H1 (cell line): ENCODE measurements at regions not wholly inside any gene's neighbourhood (a gene's known extent, or its start where the extent isn't known, plus 50 kb on each side); places are given as distances from the start of the nearest gene placed in this dataset.
A peak's percentile ranks its signal among the peaks of the same experiment; 100 is the strongest.

Source experiments
- CTCF ChIA-PET: fragments of 300-600 bp; sonication (Branson Sonifier 250); formaldehyde crosslinking; loops from one replicate; lab custom pipeline; 2021; ENCODE audit not compliant: partially characterized antibody; lab: Charles Lee
- POLR2A ChIA-PET: fragments of 300-600 bp; sonication (Branson Sonifier 250); formaldehyde crosslinking; loops from one replicate; lab custom pipeline; 2021; ENCODE audit warnings: inconsistent platforms; ENCODE audit not compliant: partially characterized antibody; lab: Charles Lee
- DNase-seq, 2 experiments: peaks; one replicate each; pipeline versions ENCODE4 v3.0.0 to v3.0.0-alpha.2; 2010 to 2022; ENCODE audit warnings: low spot score in 2 of 2, low read depth in 1 of 2, mixed read lengths in 1 of 2
- FAIRE-seq: peaks from 2 replicates; lab custom pipeline; 2011; peaks lifted over from hg19 to GRCh38; lab: Jason Lieb, UNC
- H2AFZ ChIP-seq: 2 replicates; pipeline ENCODE4 v1.8.1; 2012; ENCODE audit warnings: low read length, inconsistent platforms
- H2AK5ac ChIP-seq: 2 replicates; pipeline ENCODE4 v1.6.1; 2013; ENCODE audit warnings: low read depth, low read length
- H2BK120ac ChIP-seq: replicated peaks from 2 replicates; pipeline ENCODE3; 2013; ENCODE audit warnings: low read depth, low read length, inconsistent platforms
- H2BK12ac ChIP-seq: 2 replicates; pipeline ENCODE4 v1.6.1; 2013; ENCODE audit warnings: low read depth, low read length
- H2BK15ac ChIP-seq: 2 replicates; pipeline ENCODE4 v1.6.1; 2013; ENCODE audit warnings: low read length
- H2BK20ac ChIP-seq: 2 replicates; pipeline ENCODE4 v1.6.1; 2013; ENCODE audit warnings: low read length
- H2BK5ac ChIP-seq: 2 replicates; pipeline ENCODE4 v1.6.1; 2013; ENCODE audit warnings: low read depth, low read length
- H3K14ac ChIP-seq: 2 replicates; pipeline ENCODE4 v1.6.1; 2013; ENCODE audit warnings: inconsistent platforms; ENCODE audit not compliant: insufficient read length
- H3K18ac ChIP-seq: 2 replicates; pipeline ENCODE4 v1.6.1; 2013; ENCODE audit warnings: low read length; ENCODE audit errors: extremely low read depth
- H3K23ac ChIP-seq: 2 replicates; pipeline ENCODE4 v1.6.1; 2013; ENCODE audit warnings: inconsistent platforms; ENCODE audit not compliant: insufficient read length
- H3K23me2 ChIP-seq: 2 replicates; pipeline ENCODE4 v1.6.1; 2013; ENCODE audit warnings: low read depth, low read length
- H3K27ac ChIP-seq: 2 replicates; pipeline ENCODE4 v1.6.1; 2011; ENCODE audit warnings: low read depth, low read length, inconsistent platforms
- H3K27me3 ChIP-seq, 4 experiments: replicated peaks in 1 of 4; 1 replicate in 1 of 4; 2 replicates in 3 of 4; pipeline versions ENCODE4 v1.6.1 to v1.8.1; 2011 to 2013; ENCODE audit warnings: low read length in 3 of 4, mild to moderate bottlenecking in 3 of 4, inconsistent platforms in 2 of 4, mixed read lengths in 2 of 4, moderate library complexity in 1 of 4; ENCODE audit not compliant: control insufficient read depth in 3 of 4, insufficient read depth in 3 of 4; ENCODE audit errors: extremely low read depth in 1 of 4
- H3K36me3 ChIP-seq, 4 experiments: 2 replicates each; pipeline versions ENCODE4 v1.6.1 to v1.8.1; 2011 to 2013; ENCODE audit warnings: mild to moderate bottlenecking in 4 of 4, low read length in 3 of 4, moderate library complexity in 2 of 4, control low read depth in 1 of 4, inconsistent platforms in 1 of 4; ENCODE audit not compliant: insufficient read depth in 4 of 4, control insufficient read depth in 2 of 4
- H3K4ac ChIP-seq: replicated peaks from 2 replicates; pipeline ENCODE3; 2013; ENCODE audit warnings: low read length, low read depth, mixed read lengths, inconsistent platforms; ENCODE audit not compliant: insufficient read length
- H3K4me1 ChIP-seq, 4 experiments: replicated peaks in 1 of 4; 1 replicate in 1 of 4; 2 replicates in 3 of 4; pipeline versions ENCODE4 v1.6.1 to v1.8.1; 2011 to 2013; ENCODE audit warnings: low read length in 3 of 4, inconsistent platforms in 2 of 4, mixed read lengths in 1 of 4; ENCODE audit not compliant: insufficient read depth in 4 of 4, control insufficient read depth in 3 of 4
- H3K4me2 ChIP-seq, 2 experiments: 2 replicates each; pipeline versions ENCODE4 v1.6.1 to v1.8.1; 2011 to 2013; ENCODE audit warnings: low read depth in 2 of 2, low read length in 2 of 2, control low read depth in 1 of 2, inconsistent platforms in 1 of 2, mild to moderate bottlenecking in 1 of 2; ENCODE audit not compliant: insufficient read depth in 1 of 2
- H3K4me3 ChIP-seq, 4 experiments: fragments of 200-600, 300-600 bp in 1 of 4; sonication (generic), shearing (Covaris generic), sonication (Bioruptor Twin) in 1 of 4; 2 replicates each; pipeline versions ENCODE4 v1.5.1 to v1.8.1; 2011 to 2016; ENCODE audit warnings: low read length in 4 of 4, low read depth in 3 of 4, control low read depth in 2 of 4, inconsistent platforms in 2 of 4, mild to moderate bottlenecking in 2 of 4, mixed read lengths in 1 of 4, moderate library complexity in 1 of 4; ENCODE audit not compliant: insufficient read depth in 2 of 4; ENCODE audit errors: extremely low read depth in 1 of 4
- H3K56ac ChIP-seq: replicated peaks from 2 replicates; pipeline ENCODE3; 2013; ENCODE audit warnings: low read depth, mild to moderate bottlenecking, mixed read lengths, low read length, inconsistent platforms; ENCODE audit not compliant: insufficient read length
- H3K79me1 ChIP-seq: 2 replicates; pipeline ENCODE4 v1.6.1; 2013; ENCODE audit warnings: low read depth, low read length, control low read depth
- H3K79me2 ChIP-seq, 2 experiments: 2 replicates each; pipeline versions ENCODE4 v1.6.1 to v1.8.1; 2012 to 2013; ENCODE audit warnings: low read length in 2 of 2, mild to moderate bottlenecking in 2 of 2, inconsistent platforms in 1 of 2; ENCODE audit not compliant: insufficient read depth in 2 of 2, control insufficient read depth in 1 of 2
- H3K9ac ChIP-seq, 4 experiments: replicated peaks in 1 of 4; 1 replicate in 1 of 4; 2 replicates in 3 of 4; pipeline versions ENCODE4 v1.6.1 to v1.8.1; 2011 to 2013; ENCODE audit warnings: low read depth in 3 of 4, low read length in 3 of 4, control low read depth in 2 of 4, mild to moderate bottlenecking in 2 of 4, moderate library complexity in 2 of 4, inconsistent platforms in 1 of 4; ENCODE audit errors: extremely low read depth in 1 of 4
- H3K9me3 ChIP-seq, 2 experiments: 2 replicates each; pipeline versions ENCODE4 v1.6.1 to v1.8.1; 2012 to 2013; ENCODE audit warnings: mild to moderate bottlenecking in 2 of 2, moderate library complexity in 2 of 2, control low read depth in 1 of 2, inconsistent platforms in 1 of 2, low read depth in 1 of 2, low read length in 1 of 2, mixed read lengths in 1 of 2; ENCODE audit not compliant: insufficient read depth in 2 of 2
- H4K20me1 ChIP-seq, 2 experiments: replicated peaks in 1 of 2; 2 replicates each; pipeline versions ENCODE3 to v1.8.1; 2011 to 2013; ENCODE audit warnings: inconsistent platforms in 2 of 2, low read length in 2 of 2, mild to moderate bottlenecking in 1 of 2; ENCODE audit not compliant: insufficient read depth in 2 of 2, control insufficient read depth in 1 of 2
- H4K5ac ChIP-seq: 2 replicates; pipeline ENCODE4 v1.6.1; 2013; ENCODE audit warnings: low read length, low read depth, mixed read lengths, inconsistent platforms; ENCODE audit not compliant: insufficient read length
- H4K8ac ChIP-seq: 2 replicates; pipeline ENCODE4 v1.8.0; 2013; ENCODE audit warnings: mild to moderate bottlenecking, moderate library complexity, low read length, inconsistent platforms; ENCODE audit not compliant: insufficient read depth; ENCODE audit errors: extremely low read depth
- H4K91ac ChIP-seq: replicated peaks from 2 replicates; pipeline ENCODE3; 2013; ENCODE audit warnings: low read length, mixed read lengths, inconsistent platforms; ENCODE audit not compliant: insufficient read length
- CTBP2 ChIP-seq: IDR thresholded peaks from 2 replicates; pipeline ENCODE4 v1.7.0; 2011; ENCODE audit warnings: borderline replicate concordance, mild to moderate bottlenecking, moderate library complexity, mixed read lengths, low read length; ENCODE audit not compliant: insufficient read depth, insufficient read length
- HDAC6 ChIP-seq: IDR thresholded peaks from one replicate; pipeline ENCODE4 v1.7.1; 2012; ENCODE audit warnings: low read depth, mild to moderate bottlenecking, inconsistent platforms, low read length, moderate library complexity
- JUND ChIP-seq: IDR thresholded peaks from 2 replicates; pipeline ENCODE4 v1.6.1; 2011; ENCODE audit warnings: mild to moderate bottlenecking, improper control_type of control experiment, low read length
- KDM4A ChIP-seq: IDR thresholded peaks from one replicate; pipeline ENCODE4 v1.7.1; 2012; ENCODE audit warnings: low read depth, mild to moderate bottlenecking, moderate library complexity, low read length, inconsistent platforms; ENCODE audit not compliant: severe bottlenecking
- MAFK ChIP-seq: IDR thresholded peaks from 2 replicates; pipeline ENCODE4 v1.6.1; 2012; ENCODE audit warnings: low read depth, mild to moderate bottlenecking, improper control_type of control experiment, low read length
- ZNF274 ChIP-seq: IDR thresholded peaks from 2 replicates; pipeline ENCODE4 v1.7.0; 2012; ENCODE audit warnings: low read length, borderline replicate concordance; ENCODE audit errors: extremely low read depth

DNA sequence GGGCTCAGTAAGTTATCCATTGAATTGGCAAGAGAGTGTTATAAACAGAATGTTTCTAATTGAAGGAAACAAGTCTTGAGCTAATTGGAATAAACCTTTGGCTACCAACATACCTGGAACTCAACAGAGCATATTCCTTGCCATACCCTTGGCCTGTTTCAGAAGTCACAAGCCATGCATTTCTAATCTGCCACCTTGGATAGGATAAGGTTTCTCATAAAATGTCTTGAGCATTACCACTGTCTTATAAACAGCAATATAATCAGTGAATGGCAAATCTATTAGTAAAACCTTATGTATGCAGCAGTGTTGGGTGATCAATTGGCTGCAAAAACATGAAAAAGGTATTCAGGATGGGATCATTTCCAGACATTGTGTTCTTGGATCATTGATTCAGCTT is 765.2 kb upstream of the SEL1L start:
- Histone ChIP-seq H3K4me1 (no peaks in the 10 kb centered on the region), H3K27me3 (no peaks in the 10 kb centered on the region), H4K8ac (no peak overlapping the region), H4K91ac (no peak overlapping the region), H3K79me1 (no peaks in the 10 kb centered on the region), H3K79me2 (no peaks in the 10 kb centered on the region), H3K23me2 (no peaks in the 10 kb centered on the region), H3K23ac (no peak overlapping the region), H2BK120ac (no peak overlapping the region), H2BK12ac (no peak overlapping the region), H2BK5ac (no peak overlapping the region), H4K5ac (no peak overlapping the region), H2AK5ac (no peak overlapping the region), H2BK20ac (no peak overlapping the region), H3K18ac (no peak overlapping the region), H3K14ac (no peak overlapping the region), H3K9ac (no peak overlapping the region), H3K36me3 (no peaks in the 10 kb centered on the region), H2AFZ (peak overlapping the region; percentile 2; the same call in 1 of the 2 replicates), H4K20me1 (no peaks in the 10 kb centered on the region), H3K4me3 (no peak overlapping the region), H3K9me3 (no peaks in the 10 kb centered on the region; a peak in 1 of 4 replicates), H2BK15ac (no peak overlapping the region), H3K27ac (no peak overlapping the region), H3K4me2 (no peak overlapping the region), H3K4ac (no peak overlapping the region), H3K56ac (no peak overlapping the region)
- CTCF ChIA-PET: interaction anchor here (1.1 kb wide), 1 partner anchor 66 kb away, joined by 3 read pairs; no protein-coding TSS in a partner anchor
- DNase-seq: no peak
- POLR2A ChIA-PET: no interaction called here
- no peak for FAIRE-seq
- TF ChIP-seq ZNF274: no peak
- TF ChIP-seq JUND: no peak
- TF ChIP-seq KDM4A: no peak
- TF ChIP-seq HDAC6: no peak
- no peak for TF ChIP-seq MAFK
- no peak for TF ChIP-seq CTBP2
